Activated CD4-positive, alpha-beta T cell treated with anti-CD3 and anti-CD28 coated beads, Interleukin-2, Interleukin-6, amounts not matched to agents 100 ng/mL and 50 ng/mL, durations not matched to agents 16 hours and 8 hours (primary cell): ENCODE measurements at regions not wholly inside any gene's neighbourhood (a gene's known extent, or its start where the extent isn't known, plus 50 kb on each side); places are given as distances from the start of the nearest gene placed in this dataset.
"Not testable (repeated sequence)": the region's sequence is repeated elsewhere in the genome, so short reads cannot be mapped to it uniquely, and the experiment has no call there.

Source experiments
- DNase-seq: peaks from one replicate; pipeline ENCODE4 v3.0.0-alpha.2; 2020

DNA sequence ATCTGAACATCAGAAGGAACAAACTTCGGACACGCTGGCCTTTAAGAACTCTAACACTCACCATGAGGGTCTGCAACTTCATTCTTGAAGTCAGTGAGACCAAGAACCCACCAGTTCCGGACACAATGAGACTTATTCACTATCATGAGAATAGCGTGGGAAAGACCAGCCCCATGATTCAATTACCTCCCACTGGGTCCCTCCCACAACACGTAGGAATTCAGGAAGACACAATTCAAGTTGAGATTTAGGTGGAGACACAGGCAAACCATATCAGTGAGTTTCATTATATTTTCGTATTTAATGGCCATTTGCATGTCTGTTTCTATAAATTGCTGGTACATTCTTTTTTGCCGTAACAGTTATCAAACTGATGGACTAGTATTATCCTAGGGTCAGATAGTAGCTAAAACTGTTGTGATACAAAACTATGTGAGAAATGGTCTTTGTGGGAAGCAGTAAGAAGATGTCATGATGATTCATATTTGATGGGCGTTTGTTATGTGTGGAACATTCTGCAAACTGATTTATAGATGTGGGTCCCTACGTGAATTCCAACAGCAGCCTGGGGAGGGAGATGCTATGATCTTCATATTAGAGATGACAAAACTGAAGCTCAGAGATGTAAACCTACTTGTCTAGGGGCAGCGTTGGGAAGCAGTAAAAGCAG, 282.4 kb upstream of the TMEM132C start:
- DNase-seq, result no peak

DNA sequence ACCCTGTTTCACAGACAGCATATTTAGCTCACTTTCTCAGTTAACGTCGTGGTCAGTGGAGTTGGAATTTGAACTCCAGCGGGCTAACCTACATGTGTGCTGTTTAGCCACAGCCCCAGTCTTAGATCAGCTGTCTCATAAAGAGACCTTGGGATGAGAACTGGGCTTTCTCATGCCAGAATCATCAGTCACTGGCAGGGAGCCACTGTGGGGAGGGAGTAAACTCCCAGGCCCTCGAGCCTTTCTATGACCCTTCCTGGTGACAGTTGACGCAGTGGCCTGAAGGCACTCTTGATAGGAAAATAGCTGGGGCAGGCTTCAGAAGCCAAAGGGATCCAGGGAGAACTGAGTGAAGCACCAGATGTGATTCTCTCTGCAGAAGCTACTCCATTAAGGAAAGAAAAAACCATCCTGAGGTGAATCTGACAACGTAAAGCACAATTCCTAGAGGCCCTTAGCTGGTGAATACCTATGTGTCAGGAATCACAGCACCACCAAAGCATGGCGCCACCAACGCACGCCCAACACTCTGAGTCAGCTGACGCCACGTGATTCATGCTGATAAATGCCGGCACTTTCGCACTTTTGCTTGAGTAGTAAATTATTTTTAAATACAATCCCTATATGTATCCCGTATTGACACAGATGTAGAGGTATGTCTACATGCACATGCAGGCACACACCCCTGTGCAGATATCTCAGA, 279.6 kb upstream of the TMEM132C start:
- DNase-seq, result no peak

DNA sequence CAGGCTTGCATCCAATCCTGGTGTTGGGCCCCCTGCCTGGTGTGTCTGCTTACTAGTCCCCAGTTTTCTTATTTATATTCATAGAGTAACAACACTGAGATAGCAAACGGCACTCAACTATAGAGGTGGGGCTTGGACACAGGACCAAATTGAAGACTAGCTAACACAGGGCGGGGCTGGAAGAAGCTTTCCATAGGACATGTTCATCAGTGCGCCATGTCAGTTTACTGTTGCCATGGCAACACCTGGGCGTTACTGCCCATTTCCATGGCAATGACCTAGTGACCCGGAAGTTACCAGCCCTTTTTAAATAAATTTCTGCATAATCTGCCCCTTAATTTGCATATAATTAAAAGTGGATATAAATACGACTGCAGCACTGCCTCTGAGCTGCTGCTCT, 275.5 kb upstream of the TMEM132C start:
- DNase-seq, result no peak

DNA sequence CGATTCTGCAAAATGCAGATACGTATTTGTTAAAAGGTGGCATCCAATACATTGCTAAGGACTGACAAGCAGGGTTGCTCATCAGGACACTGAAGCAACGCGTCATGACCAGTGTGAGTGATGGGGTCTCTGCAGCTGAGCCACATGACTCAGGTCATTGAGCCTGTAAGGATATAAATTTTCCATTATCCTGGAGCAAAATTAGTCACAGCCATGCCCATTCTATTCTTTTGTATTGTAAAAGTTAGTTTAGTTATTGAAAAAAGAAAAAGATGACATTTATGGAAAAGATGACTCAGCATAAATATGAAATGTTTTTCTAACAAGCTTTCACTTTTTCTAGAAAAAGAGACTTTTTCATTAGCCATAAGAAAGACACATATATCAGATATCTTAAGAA, 268.0 kb upstream of the TMEM132C start:
- no peak for DNase-seq

DNA sequence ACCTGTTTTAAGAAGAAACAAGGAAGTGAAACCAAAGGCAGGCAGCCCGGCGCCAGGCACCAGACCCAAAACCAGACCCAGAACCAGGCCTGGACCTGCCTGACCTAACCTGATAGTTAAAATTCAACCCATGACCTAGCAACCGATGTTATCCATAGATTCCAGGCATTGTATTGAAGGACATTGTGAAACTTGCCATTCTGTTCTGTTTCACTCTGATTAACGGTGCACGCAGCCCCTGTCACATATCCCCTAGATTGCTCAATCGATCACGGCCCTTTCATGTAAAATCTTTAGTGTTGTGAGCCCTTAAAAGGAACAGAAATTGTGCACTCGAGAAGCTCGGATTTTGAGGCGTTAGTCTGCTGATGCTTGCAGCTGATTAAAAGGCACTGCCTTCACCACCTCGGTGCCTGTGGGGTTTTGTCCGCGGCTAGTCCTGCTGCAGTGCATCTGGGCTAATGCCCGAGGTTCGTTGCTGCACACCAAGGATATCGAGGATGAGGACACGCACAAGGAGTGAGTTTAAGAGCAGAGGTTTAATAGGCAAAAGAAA, 262.5 kb upstream of the TMEM132C start:
- no peak for DNase-seq

DNA sequence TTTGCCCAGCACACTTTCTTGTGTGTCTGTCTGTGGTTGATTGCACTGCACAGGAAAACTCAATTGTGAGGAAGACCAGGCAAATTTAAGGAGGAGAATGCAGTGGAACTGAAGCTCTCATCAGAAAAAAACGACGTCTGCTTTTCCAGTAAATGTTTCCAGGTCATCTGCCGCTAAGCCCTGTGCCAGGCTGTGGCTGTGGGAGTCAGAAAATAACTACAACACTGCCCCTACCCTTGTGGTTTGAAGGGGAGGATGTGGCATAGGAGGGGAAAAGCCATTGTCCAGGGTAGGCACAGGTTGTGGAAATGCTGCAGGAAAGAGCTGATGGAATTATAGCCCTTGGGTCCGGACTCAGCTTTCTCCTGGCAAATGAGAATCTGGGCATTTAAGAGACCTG, 259.7 kb upstream of the TMEM132C start:
- no peak for DNase-seq

DNA sequence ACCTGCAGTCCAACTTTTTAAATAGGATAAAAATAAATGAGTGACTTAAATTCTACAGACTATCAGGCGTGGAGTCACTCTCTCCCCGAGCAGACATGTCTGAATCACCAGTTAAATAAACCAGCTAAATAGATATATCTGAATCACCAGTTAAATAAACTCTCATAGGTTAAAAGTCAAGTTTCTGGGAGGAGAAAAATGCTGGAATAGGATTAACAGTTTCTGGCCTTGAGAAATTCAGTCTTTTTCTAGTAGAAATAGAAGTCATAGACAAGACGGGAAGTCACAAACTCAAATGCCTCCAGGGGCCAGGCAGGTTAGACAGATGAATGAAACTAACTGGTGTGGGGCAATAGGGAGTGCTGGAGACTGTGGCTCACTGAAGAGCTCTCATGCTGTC, 258.6 kb upstream of the TMEM132C start:
- no peak for DNase-seq

DNA sequence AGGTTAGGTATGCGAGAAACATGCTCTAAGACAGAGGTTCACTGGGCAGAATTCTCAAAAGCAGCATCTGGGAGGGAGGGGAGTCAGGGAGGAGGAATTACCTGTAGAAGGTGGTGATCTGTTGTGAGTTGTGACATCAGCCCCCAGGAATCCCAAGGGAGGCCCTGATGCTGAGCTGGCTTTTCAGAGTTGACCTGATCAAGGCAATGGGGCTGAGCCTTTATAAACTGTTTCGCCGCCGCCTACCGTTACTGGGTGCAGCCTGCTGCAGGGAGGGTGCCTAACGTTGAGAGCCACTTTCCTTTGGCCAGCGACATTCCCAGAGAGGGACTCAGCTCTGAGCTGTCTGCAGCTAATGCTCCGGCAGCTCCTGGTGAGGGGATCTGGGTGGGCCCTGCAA, 257.9 kb upstream of the TMEM132C start:
- no peak for DNase-seq

DNA sequence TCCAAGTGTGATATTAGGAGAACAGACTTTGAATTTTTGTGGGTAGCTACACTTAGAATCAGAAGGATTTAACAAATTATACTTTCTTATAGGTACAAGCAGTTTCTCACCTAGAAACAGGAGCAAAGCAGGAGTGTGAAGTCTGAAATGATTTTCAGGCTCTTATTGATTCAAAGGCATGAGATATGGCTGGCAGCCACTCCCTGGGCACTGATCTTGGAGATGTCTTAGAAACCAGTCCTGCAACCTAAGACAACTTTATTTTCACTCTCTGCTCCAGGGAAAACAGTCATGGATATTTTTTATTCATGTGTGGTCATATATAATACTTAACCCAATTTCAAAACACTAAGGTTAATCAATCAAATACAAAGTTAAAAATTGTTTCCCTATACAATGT, 254.9 kb upstream of the TMEM132C start:
- DNase-seq, result no peak

DNA sequence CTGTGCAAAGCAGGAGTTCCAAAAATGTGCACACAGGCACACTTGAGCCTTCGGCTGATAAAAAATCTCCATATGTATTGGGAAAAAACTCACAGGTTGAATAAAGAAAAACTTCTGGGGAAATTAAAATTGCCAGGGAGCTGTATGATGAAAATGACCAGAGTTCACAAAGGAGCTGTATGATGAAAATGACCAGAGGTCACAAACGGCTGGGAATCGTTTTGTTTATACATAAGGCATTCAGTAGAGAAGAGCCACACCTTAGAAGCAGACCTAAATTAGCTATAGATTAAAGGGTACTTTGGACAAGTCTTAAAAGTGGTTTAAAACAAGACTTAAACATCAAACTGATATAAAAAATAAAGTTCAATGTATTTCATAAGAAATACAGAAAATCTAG, 251.7 kb upstream of the TMEM132C start:
- no peak for DNase-seq

DNA sequence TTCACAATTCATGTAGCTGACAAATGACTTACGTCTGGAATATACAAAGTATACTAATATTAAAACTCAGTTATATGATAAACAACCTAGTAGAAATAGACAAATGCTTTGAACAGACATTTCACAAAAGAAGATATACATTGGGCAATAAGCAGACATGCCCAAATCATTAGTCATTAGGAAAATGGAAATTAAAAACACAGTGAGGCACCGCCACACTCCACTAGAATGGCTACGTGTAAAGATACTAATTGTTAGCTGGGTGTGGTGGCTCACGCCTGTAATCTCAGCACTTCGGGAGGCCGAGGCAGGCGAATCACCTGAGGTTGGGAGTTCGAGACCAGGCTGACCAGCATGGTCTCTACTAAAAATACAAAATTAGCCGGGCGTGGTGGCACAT, 248.9 kb upstream of the TMEM132C start:
- no peak for DNase-seq

DNA sequence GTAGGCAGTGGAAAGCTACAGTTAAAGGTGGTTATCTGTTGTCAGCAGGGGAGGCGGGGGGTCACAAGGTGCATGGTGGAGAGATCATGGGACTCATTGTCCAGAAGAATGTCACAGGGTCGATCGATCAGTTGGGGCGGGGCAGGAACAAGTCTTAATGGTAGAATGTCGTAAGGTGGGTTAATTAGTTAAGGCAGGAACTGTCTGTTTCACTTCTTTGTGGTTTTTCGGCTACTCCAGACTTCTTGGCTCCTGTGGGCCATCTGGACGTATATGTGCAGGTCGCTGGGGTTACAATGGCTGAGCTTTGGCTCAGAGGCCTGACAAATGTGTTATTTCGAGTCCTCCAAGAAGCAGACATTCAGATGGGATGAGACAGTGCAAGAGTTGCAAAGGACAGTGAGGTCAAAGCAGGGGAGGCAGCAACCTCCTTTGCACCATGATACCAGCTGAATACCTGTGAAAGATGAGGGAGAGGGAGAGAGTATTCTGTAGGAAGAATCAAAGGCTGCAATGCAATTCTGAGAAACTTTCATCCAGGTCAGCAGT, 246.9 kb upstream of the TMEM132C start:
- DNase-seq, result no peak

DNA sequence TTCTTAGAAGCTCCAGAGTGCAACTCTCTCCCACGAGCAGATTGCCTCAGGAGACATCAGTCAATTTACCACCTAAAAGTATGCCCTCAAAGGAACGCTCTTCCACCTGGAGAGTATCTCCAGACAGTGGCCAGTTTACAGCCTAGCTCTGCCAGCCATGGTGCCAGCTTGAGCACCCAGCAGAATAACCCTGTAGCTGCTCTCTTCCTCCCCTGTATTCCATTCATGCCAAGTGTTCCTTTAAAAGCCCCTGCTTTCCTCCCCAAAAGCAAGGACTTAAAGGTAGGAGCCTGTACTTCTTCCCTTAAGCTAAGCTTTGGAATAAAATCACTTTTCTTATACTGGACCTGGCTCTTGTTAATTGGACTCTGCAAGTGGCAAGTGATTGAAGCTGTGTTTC, 245.4 kb upstream of the TMEM132C start:
- DNase-seq, result no peak

DNA sequence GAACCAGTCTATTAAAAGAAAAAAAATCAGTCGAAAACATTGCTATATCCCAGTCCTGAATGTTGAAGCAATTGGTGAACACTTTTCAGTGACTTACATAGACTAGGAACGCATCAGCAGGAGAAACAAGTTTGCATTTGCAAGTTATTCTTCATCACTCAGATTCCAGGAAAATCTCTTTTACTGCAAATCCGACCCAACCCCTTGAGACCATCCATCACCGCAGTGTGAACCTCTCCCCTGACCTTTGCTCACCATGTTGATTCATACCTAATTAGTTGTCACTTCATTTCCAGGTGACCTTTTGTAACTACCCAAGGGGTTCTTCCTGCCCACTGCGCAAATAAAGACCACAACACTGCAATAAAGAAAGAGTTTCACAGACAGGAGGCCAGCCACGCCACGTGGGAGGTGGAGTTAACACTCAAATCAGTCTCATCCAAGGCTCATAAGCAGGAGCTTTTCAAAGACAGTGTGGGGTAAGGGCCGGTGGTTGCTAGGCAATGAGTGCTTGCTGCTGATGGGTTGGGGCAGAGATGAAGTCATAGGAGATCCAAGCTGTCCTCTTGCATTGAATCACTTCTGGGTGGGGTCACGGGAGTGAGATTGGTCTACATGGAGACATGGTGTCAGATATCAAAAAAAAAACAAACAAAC, 241.3 kb upstream of the TMEM132C start:
- DNase-seq, result no peak

DNA sequence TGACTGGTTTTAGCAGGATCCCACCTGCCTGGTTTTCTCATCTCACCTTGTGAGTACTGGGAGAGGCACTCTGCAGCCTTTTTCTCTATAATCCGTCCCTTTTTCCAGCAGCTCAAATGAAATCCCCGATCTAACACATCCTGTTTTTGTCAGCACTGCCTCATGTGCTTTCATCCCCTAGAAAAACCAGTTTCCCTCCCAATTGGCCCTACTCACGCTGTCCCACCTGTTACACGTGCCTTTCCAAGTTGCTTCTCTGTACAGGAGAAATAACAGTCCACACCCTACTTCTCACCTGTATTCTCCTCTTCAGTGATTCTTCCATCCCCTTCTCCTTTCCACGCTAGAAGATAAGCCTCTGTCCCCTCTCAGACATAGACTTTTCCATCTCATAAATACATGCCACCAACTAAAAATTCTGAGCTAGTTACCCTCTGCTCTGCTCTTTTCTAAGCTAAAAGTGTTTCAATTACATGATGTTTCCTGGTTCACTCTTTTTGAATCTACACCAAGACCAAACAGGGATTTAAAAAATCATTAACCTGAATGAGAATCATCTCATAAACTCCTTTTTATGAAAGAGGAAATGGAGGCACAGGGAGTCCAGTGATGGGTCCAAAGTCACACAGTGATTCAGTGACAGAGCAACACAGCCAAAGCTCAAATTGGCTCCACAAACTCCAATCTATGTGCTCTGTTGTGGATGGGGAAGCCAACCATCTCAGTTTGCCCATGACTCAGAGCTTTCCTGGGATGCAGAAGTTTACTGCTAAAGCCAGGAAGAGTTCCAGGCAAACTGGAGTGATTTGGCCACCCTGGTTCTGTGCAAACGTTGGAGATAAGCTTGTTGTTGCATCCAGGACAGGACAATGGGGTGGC, 240.0 kb upstream of the TMEM132C start:
- DNase-seq, result no peak

DNA sequence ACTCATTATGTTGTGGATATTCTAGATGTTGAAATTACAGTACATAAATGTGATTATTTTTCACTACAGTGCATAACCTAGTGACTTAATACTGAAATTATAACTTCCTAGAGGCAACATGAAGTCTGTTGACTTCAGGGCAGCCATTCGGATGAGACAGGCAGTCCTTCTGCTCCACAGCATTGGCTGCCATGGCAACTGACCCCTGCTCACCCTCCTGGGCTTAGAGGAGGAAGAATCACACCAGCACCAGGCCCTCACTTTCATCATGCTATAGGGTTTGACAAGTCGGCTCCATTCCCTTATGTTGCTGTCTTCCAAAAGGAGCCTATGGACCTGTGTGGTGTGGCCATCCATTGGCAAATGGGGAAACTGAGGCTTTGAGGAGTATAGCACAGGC, 233.5 kb upstream of the TMEM132C start:
- no peak for DNase-seq

DNA sequence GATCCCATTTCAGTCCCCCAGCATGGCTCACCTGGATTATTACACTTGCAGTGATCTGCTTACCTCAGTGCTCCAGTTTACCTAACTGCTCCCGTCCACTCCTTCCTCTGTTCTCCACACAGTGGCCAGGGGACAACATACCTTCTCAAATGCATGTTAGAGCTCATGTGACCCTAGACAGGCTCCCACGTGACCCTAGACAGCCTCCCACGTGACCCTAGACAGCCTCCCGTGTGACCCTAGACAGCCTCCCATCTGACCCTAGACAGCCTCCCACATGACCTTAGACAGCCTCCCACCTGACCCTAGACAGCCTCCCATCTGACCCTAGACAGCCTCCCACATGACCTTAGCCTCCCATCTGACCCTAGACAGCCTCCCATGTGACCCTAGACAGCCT, 226.0 kb upstream of the TMEM132C start:
- no peak for DNase-seq

DNA sequence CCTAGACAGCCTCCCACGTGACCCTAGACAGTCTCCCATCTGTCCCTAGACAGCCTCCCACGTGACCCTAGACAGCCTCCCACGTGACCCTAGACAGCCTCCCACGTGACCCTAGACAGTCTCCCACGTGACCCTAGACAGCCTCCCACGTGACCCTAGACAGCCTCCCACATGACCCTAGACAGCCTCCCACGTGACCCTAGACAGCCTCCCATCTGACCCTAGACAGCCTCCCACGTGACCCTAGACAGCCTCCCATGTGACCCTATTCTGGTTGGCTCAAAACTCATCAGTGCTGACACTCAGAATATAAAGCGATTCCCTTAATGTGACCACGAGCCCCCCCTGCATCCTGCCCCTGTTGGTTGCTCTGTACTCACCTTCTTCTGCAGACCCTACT, 224.7 kb upstream of the TMEM132C start:
- not testable (repeated sequence) for DNase-seq

DNA sequence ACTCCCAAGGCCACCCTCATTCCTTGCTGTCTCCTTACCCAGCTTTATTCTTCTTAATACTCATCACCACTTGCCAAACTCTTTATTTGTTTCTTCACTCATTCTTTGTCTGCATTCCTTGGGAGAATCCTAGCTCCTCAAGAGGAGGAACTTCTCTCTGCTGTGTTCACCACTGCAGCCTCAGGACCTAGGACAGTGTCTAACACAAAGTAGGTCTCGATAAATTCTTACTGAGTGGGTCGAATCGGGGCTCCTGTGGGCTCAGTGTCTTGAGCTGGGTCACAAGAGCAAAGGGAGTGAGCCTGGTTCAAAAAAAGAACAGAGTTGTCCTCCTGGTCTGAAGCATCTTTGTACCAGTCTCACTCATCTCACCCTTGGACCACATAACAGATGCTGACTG, 224.1 kb upstream of the TMEM132C start:
- no peak for DNase-seq

DNA sequence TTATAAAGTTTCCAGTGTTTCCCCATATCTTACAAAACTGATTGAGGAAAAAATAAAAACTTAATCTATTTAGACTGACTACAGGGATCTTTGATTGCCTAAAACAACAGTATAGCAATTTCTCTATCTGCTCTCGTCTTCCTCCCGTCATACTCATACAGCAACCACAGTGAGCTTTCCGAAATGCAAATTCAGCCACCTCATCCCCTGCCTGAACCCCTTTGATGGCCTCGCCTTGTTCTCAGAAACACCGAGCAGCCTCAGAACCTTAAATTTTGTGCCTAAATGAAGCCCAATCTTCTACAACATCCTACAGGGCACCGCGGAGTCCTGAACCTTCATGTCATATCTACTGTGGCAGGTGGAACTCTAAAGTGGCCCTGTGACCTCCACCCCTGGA, 223.7 kb upstream of the TMEM132C start:
- DNase-seq, result no peak

DNA sequence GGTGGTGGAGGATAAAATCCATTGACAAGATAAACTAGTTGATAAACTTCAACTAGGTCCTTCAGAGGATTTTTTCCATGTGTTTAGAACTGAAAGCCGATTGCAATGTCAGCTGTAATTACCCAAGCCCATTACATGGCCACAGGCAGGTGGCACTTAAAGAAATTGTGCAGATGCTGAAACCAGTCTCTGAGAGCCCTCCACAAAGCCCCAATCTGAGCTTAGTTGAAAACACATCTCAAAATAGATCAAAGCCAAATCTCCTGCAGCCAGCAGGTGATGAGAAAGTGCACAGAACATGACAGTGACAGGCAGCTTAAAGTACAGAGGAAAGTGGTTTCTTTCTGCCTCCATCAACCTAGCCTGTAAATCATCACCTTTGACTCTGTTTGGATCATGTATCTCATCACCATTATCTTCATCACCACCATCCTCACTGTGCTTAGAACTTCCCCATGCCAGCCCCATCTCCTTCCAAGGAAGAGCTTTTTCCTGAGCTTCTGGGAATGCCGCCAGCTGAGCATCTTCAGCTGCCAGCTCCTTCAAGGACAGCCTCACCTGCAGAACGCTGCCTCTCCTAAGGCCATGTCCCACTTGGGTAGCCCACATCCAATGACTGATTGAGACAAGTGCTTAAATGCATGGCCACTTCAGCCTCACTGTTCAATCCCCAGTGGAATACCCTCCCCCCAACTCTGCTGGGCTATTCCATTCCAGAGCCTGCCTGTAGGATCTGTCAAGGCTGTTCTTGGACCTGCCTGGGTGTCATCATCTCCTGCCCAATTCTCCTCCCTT, 219.5 kb upstream of the TMEM132C start:
- DNase-seq, result no peak

DNA sequence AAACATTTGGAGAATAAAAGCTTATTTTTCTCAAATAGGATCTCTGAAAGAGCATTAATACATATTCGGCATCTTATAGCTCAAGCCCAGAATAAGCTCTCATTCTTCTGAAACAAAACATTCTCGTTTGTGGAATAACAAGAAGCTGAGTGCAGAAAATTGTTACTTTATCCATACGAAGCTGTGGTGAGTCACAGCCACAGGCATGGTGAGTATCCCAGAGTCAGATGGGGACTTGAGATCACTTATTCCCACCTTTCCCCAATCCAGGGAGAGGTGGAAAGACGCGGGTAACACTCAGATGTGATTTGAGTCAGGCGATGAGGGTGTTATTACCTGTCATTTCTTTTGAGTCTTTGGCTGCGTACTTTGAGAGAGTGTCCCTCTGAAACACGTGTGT, 214.6 kb upstream of the TMEM132C start:
- no peak for DNase-seq
